ENCODE measurements at regions not wholly inside any gene's neighbourhood (a gene's known extent, or its start where the extent isn't known, plus 50 kb on each side); places are given as distances from the start of the nearest gene placed in this dataset.

DNA sequence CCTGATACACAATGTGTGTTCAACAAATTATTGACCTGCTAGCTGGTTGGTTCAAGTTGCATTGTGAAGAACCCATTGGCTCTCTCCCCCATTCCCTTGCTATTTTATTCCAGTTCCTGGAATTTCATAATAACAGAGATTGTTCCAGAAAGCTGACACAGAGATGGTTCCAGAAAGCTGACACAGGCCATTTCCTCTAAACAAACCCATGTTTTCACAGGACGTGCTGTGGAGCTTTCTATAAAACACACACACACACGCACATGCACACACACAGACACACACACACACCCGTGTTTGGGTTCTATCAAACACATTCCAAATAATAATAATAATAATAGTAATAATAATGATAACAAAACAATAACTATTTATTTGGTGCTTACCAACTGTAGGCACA is 259.1 kb downstream of the CLIC5 start:
- TF ChIP-seq, protein P1, sequence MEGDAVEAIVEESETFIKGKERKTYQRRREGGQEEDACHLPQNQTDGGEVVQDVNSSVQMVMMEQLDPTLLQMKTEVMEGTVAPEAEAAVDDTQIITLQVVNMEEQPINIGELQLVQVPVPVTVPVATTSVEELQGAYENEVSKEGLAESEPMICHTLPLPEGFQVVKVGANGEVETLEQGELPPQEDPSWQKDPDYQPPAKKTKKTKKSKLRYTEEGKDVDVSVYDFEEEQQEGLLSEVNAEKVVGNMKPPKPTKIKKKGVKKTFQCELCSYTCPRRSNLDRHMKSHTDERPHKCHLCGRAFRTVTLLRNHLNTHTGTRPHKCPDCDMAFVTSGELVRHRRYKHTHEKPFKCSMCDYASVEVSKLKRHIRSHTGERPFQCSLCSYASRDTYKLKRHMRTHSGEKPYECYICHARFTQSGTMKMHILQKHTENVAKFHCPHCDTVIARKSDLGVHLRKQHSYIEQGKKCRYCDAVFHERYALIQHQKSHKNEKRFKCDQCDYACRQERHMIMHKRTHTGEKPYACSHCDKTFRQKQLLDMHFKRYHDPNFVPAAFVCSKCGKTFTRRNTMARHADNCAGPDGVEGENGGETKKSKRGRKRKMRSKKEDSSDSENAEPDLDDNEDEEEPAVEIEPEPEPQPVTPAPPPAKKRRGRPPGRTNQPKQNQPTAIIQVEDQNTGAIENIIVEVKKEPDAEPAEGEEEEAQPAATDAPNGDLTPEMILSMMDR (IDR thresholded peaks at IDR 0.05) = no peak
- TF ChIP-seq POLR2AphosphoS5 (IDR thresholded peaks at IDR 0.05; ENCODE audit: insufficient read depth in 1 of 2, low read depth in 1 of 2) = no peak

Data from vagina (tissue), 2 donors.